Mucosa of rectum (tissue), 2 donors: ENCODE measurements at regions not wholly inside any gene's neighbourhood (a gene's known extent, or its start where the extent isn't known, plus 50 kb on each side); places are given as distances from the start of the nearest gene placed in this dataset.

Experiments
- H3K27ac ChIP-seq, 2 donors: one replicate each; pipeline ENCODE4 v1.7.0; 2013; ENCODE audit warnings: inconsistent platforms in 2 of 2, low read depth in 2 of 2, low read length in 2 of 2
- H3K27me3 ChIP-seq, 2 donors: one replicate each; pipeline ENCODE4 v1.7.0; 2013; ENCODE audit warnings: low read length in 2 of 2; ENCODE audit not compliant: control insufficient read depth in 2 of 2, insufficient read depth in 2 of 2
- H3K36me3 ChIP-seq, 2 donors: one replicate each; pipeline ENCODE4 v1.7.0; 2013; ENCODE audit warnings: low read length in 2 of 2; ENCODE audit not compliant: control insufficient read depth in 2 of 2, insufficient read depth in 2 of 2
- H3K4me1 ChIP-seq, 2 donors: one replicate each; pipeline ENCODE4 v1.7.0; 2013; ENCODE audit warnings: low read length in 2 of 2, mild to moderate bottlenecking in 1 of 2; ENCODE audit not compliant: control insufficient read depth in 2 of 2, insufficient read depth in 2 of 2
- H3K4me3 ChIP-seq, 2 donors: one replicate each; pipeline ENCODE4 v1.7.0; 2013; ENCODE audit warnings: low read length in 2 of 2
- H3K9ac ChIP-seq, 2 donors: one replicate each; pipeline ENCODE4 v1.7.0; 2013; ENCODE audit warnings: low read length in 2 of 2, low read depth in 1 of 2, mild to moderate bottlenecking in 1 of 2
- H3K9me3 ChIP-seq, 2 donors: one replicate each; pipeline ENCODE4 v1.7.0; 2013; ENCODE audit warnings: low read length in 2 of 2; ENCODE audit not compliant: control insufficient read depth in 2 of 2
- donor health status: healthy.
- donor health status: Normal muscosa, but diverticular disease.

- no peaks in the 10 kb centered on the region for H3K36me3 ChIP-seq
- no peaks in the 10 kb centered on the region for H3K27me3 ChIP-seq
- no peaks in the 10 kb centered on the region for H3K4me1 ChIP-seq
- H3K27ac ChIP-seq = no peak overlapping the region
- H3K9me3 ChIP-seq = no peaks in the 10 kb centered on the region
- no peak overlapping the region for H3K4me3 ChIP-seq
- no peak overlapping the region for H3K9ac ChIP-seq
Observed at GRCh38 chr1:4854367-4854766, 200.0 kb downstream of the AJAP1 start.

GRCh38 chr1:4853904-4854303, 199.5 kb downstream of the AJAP1 start:
- H3K27me3 ChIP-seq = no peaks in the 10 kb centered on the region
- H3K9me3 ChIP-seq = no peaks in the 10 kb centered on the region
- H3K9ac ChIP-seq = no peak overlapping the region
- no peak overlapping the region for H3K4me3 ChIP-seq
- no peaks in the 10 kb centered on the region for H3K36me3 ChIP-seq
- H3K27ac ChIP-seq = no peak overlapping the region
- H3K4me1 ChIP-seq = no peaks in the 10 kb centered on the region

DNA sequence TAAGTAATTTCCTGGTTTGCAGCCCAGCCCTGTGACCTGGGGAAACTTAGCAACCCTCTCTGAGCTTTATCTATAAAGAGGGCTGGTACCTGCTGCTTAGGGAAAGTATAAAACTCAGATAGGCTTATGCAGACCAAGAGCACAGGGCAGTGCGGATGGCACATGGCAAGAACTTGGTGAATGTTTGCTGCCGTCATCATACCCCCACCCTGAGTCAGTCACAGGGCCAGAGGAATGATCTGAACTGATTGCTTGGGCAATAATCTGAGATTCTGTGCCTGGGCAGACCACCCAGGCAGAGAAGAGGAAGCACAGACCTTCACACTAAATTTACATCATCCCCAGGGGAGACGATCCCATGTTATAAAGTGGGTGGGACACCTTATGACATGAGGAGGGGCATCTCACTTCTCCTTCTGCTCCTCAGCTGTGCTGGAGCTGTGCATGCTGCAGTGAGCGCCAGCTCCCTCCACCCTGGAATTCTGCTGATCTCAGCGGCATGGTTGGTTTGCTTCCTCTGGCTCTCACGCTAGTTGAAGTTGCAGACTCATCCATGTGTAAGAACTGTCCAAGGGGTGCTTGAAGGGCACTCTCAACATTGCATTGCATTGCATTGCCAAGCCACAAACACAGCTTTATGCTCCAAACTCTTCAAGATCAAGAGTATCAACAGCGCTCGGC, 197.1 kb downstream of the AJAP1 start:
- H3K4me1 ChIP-seq = no peaks in the 10 kb centered on the region
- no peaks in the 10 kb centered on the region for H3K27me3 ChIP-seq
- H3K36me3 ChIP-seq = no peaks in the 10 kb centered on the region
- no peak overlapping the region for H3K4me3 ChIP-seq
- H3K9me3 ChIP-seq = no peaks in the 10 kb centered on the region
- H3K27ac ChIP-seq = no peak overlapping the region
- no peak overlapping the region for H3K9ac ChIP-seq

DNA sequence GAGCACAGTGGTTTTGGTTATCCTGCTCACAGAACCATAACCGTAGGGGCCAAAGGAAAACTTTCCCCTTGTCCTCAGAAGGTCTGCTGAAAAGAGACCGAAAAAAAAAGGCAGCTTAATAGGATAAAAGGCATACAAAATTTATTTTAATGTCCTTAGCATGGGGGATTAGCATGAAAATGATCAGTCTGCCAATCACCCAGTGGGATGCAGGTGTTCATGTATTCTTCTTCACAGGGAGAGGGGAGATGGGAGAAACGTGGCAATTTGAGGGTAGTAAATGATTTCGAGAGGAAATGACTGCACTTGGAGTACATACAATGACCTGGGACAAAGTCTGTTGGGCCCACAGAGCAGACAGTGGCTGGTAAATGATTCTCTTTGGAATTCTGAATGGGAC, 194.0 kb downstream of the AJAP1 start:
- no peaks in the 10 kb centered on the region for H3K36me3 ChIP-seq
- no peaks in the 10 kb centered on the region for H3K4me1 ChIP-seq
- no peak overlapping the region for H3K27ac ChIP-seq
- no peak overlapping the region for H3K4me3 ChIP-seq
- H3K9ac ChIP-seq = no peak overlapping the region
- no peaks in the 10 kb centered on the region for H3K27me3 ChIP-seq
- H3K9me3 ChIP-seq = no peaks in the 10 kb centered on the region

DNA sequence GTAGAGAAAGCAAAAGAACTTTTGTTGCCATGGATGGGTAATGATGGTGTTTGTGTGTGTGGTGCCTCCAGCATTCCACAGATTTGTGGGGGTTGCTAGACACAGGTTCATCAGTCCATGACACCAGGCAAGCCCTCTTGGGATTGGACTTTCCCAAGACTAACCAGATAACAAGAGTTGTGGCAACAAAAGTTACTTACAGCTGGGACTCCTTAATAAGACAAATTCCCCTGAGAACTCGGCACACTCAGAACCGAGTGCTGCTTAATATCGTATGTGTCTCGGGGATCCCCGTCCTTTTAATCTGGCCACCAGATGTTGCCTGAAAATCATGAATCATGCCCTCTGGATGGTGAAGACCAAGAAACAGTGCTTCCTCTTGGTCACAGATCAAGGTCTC, 193.3 kb downstream of the AJAP1 start:
- no peaks in the 10 kb centered on the region for H3K27me3 ChIP-seq

More for the DNA sequence above, 193.3 kb downstream of the AJAP1 start:
- no peak overlapping the region for H3K9ac ChIP-seq
- H3K4me3 ChIP-seq = no peak overlapping the region
- H3K9me3 ChIP-seq = no peaks in the 10 kb centered on the region
- H3K4me1 ChIP-seq = no peaks in the 10 kb centered on the region
- no peaks in the 10 kb centered on the region for H3K36me3 ChIP-seq
- H3K27ac ChIP-seq = no peak overlapping the region
